Muscle of arm (tissue), 1 donor: ENCODE measurements at regions not wholly inside any gene's neighbourhood (a gene's known extent, or its start where the extent isn't known, plus 50 kb on each side); places are given as distances from the start of the nearest gene placed in this dataset.

ENCODE experiments used
- DNase-seq: peaks from one replicate; pipeline ENCODE4 v3.0.0-alpha.2; 2013

- no peak for DNase-seq
Measured at GRCh38 chr9:119004618-119004990, 364.6 kb downstream of the BRINP1 start.

- no peak for DNase-seq
Measured at GRCh38 chr9:119005162-119005561, 364.1 kb downstream of the BRINP1 start.

GRCh38 chr9:119009249-119009648 is 360.0 kb downstream of the BRINP1 start:
- no peak for DNase-seq

- DNase-seq, result no peak
Measured at GRCh38 chr9:119020284-119020683, 349.0 kb downstream of the BRINP1 start.

GRCh38 chr9:119020730-119021333 is 348.4 kb downstream of the BRINP1 start:
- no peak for DNase-seq

GRCh38 chr9:119026120-119026519 is 343.1 kb downstream of the BRINP1 start:
- no peak for DNase-seq

GRCh38 chr9:119027901-119028699 is 341.1 kb downstream of the BRINP1 start:
- no peak for DNase-seq

- no peak for DNase-seq
Measured at GRCh38 chr9:119029886-119030285, 339.3 kb downstream of the BRINP1 start.

- DNase-seq, result no peak
Measured at GRCh38 chr9:119033596-119033995, 335.6 kb downstream of the BRINP1 start.

GRCh38 chr9:119036969-119037368 is 332.3 kb downstream of the BRINP1 start:
- DNase-seq, result no peak

- DNase-seq, result no peak
Measured at GRCh38 chr9:119043996-119044395, 325.2 kb downstream of the BRINP1 start.

GRCh38 chr9:119044806-119045205 is 324.4 kb downstream of the BRINP1 start:
- DNase-seq, result no peak

- DNase-seq, result no peak
Measured at GRCh38 chr9:119047513-119048307, 321.5 kb downstream of the BRINP1 start.

- no peak for DNase-seq
Measured at GRCh38 chr9:119050281-119050680, 319.0 kb downstream of the BRINP1 start.

GRCh38 chr9:119052339-119053030 is 316.8 kb downstream of the BRINP1 start:
- DNase-seq, result no peak

- no peak for DNase-seq
Measured at GRCh38 chr9:119053070-119053469, 316.2 kb downstream of the BRINP1 start.

- no peak for DNase-seq
Measured at GRCh38 chr9:119060629-119061385, 308.4 kb downstream of the BRINP1 start.

- no peak for DNase-seq
Measured at GRCh38 chr9:119071636-119072035, 297.6 kb downstream of the BRINP1 start.

- no peak for DNase-seq
Measured at GRCh38 chr9:119074017-119074416, 295.2 kb downstream of the BRINP1 start.

GRCh38 chr9:119078015-119078414 is 291.2 kb downstream of the BRINP1 start:
- DNase-seq, result no peak

GRCh38 chr9:119083673-119084072 is 285.6 kb downstream of the BRINP1 start:
- no peak for DNase-seq
